ENCODE measurements at regions not wholly inside any gene's neighbourhood (a gene's known extent, or its start where the extent isn't known, plus 50 kb on each side); places are given as distances from the start of the nearest gene placed in this dataset.
A peak's percentile ranks its signal among the peaks of the same experiment; 100 is the strongest.

DNA sequence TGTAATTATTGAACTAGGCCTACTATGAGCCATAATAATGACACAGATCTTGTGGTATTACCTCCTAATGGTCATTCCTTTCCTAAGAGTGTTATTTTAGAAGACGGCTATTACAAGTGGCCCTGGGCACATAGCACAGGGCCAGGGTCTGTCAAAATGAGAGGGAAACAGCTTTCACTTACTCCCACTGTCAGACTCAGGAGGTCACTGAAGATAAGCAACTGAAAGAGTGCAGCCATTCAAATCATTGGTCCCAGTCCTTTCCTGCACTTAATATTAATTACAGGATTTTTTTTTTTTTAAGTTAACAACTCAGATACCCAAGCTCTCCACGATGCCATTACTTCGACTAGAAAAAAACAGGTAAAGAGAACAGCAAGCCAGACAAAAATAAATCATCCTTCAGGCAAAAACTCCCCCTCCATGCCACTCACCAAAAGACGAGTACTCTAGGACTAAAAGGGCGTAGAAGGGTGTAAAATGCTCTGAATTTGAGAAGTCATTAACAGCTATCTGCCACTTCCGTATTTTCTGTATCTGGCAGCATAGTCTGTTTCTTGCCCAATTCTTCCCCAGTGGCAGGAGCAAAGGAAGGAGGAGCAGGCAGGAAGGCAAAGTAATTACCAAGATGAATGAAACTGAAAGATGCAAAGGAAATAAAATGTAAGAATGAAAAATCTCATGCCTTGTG is 87.4 kb downstream of the ZNF608 start:
- no peak for DNase-seq (ENCODE audit: low read depth)
- H3K4me3 ChIP-seq (ENCODE audit: control insufficient read depth, low read depth, low read length), result no peak overlapping the region
- TF ChIP-seq CTCF (conservative IDR thresholded peaks at IDR 0.05; ENCODE audit: control insufficient read depth, insufficient read depth, low read depth, low read length), result no peak

DNA sequence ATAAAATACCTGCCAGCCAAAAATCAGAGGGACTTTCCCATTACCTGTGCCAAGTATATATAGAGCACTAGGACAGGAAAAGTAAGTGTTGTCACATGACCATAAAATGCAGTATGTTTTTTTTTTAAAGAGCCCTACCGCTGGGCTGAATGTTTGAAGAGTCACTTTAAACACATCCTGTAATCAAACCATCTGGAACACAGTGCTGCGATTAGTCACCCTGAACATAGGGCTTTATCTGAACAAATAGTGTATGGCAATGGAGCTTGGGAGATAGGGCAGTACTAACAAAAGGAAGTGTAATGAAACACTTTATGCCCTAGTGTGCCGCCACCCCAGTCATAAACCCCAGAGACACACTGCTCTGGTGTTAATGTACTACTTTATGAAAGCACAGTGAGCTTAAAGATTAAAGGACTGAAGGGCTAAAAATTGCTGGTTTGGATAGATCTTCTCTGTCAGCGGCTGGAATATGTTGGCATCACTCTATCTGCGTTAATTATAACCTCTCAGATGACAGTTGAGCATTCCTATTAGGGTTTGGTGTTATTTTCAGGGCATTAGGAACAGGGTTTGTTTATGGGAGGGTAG is 90.4 kb downstream of the ZNF608 start:
- peak overlapping the region; percentile 27 for H3K4me3 ChIP-seq (ENCODE audit: control insufficient read depth, low read depth, low read length)
- DNase-seq (ENCODE audit: low read depth), result peak; percentile 92
- no peak for TF ChIP-seq CTCF (conservative IDR thresholded peaks at IDR 0.05; ENCODE audit: control insufficient read depth, insufficient read depth, low read depth, low read length)

- peak overlapping the region; percentile 27 for H3K4me3 ChIP-seq (ENCODE audit: control insufficient read depth, low read depth, low read length)
- DNase-seq (ENCODE audit: low read depth), result peak; percentile 62
- no peak for TF ChIP-seq CTCF (conservative IDR thresholded peaks at IDR 0.05; ENCODE audit: control insufficient read depth, insufficient read depth, low read depth, low read length)
These were observed 91.1 kb downstream of the ZNF608 start for GRCh38 chr5:124655251-124655917.

DNA sequence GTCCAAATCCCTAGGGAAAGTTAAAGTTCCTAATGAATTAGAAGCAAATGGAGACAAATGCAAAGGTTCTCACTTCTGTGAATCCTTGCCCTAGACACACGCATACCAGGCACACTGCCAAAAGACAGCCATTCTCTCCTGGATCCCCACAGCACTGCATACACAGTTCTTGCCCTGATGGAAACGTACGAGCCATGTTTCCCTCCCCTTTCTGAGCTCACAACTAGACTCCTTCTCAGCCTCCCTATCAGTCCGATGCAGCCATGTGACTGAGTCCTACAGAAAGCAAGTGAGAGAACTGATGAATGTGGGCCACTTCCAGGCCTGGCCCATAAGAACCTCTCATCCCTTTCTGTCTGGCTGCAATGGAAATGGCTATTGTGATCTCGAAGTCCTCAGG is 92.0 kb downstream of the ZNF608 start:
- H3K4me3 ChIP-seq (ENCODE audit: control insufficient read depth, low read depth, low read length), result no peak overlapping the region

DNA sequence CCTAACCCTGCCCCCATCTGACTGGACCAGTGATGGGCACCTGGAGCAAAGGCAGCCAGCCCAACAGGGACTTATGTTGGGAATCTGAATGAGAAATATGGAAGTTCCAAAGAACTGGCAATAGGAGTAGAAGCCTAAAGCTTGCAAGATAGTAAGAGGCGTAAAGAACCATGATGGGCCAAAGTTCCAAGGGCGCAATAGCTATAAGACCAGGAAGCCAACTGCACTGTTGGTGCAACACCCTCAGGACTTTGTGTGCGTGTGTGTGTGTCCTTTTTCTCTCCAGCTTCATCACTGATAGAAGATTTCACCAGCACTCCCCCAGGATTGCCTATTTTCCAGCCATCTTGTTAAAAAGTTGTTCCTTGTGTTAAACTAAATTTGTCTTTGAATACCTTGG is 92.8 kb downstream of the ZNF608 start:
- TF ChIP-seq CTCF (conservative IDR thresholded peaks at IDR 0.05; ENCODE audit: control insufficient read depth, insufficient read depth, low read depth, low read length), result no peak
- H3K4me3 ChIP-seq (ENCODE audit: control insufficient read depth, low read depth, low read length), result no peak overlapping the region
- no peak for DNase-seq (ENCODE audit: low read depth)

More for the DNA sequence above, 92.0 kb downstream of the ZNF608 start:
- DNase-seq (ENCODE audit: low read depth), result no peak
- TF ChIP-seq CTCF (conservative IDR thresholded peaks at IDR 0.05; ENCODE audit: control insufficient read depth, insufficient read depth, low read depth, low read length), result no peak

DNA sequence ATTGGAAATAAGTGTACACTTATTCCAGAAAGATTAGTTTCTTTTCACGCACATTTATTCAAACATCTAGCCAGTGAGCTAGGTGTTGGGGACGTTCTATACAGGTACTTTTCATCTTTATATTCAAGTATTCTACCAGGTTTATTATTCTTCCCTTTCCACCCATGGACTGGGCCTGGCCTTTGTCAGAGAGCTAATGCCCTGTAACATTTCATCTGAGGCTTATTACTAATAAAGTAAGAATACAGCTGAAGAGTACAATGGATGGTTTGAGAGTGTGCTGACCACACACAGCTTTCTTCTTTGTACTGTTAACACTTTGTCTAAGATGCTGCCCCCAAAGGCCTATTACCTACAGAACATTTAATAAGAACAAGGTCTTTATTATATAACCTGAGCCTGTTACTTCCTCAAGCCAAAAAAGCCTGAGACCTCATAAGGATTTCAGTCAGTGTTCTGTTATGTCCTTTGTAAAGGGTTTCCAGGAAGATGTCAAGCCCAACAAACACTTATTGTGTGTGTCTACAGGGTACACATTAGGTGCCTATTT is 93.5 kb downstream of the ZNF608 start:
- TF ChIP-seq CTCF (conservative IDR thresholded peaks at IDR 0.05; ENCODE audit: control insufficient read depth, insufficient read depth, low read depth, low read length), result no peak
- no peak for DNase-seq (ENCODE audit: low read depth)
- no peak overlapping the region for H3K4me3 ChIP-seq (ENCODE audit: control insufficient read depth, low read depth, low read length)

Measured in fibroblast of mammary gland (primary cell).